ENCODE measurements at regions not wholly inside any gene's neighbourhood (a gene's known extent, or its start where the extent isn't known, plus 50 kb on each side); places are given as distances from the start of the nearest gene placed in this dataset.

DNA sequence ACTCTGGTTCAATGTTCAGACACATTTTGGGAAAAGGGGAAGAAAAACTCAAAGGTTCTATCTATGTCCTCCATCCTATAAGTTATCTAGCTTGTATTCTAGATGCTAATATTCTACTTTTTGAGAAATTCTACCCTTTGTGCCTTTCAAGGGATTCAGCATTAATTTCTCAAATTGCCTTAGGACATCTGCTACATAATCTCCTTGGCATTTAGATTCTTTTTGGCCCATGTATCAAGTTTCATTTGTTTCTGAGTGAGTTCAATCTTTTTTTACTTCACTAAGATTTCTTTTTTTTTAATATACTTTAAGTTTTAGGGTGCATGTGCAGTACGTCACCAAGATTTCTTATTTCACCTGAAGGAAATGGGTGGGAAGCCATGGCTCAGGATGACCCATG is 232.7 kb upstream of the TENT5A start:
- Histone ChIP-seq H3K4me3 (ENCODE audit: low read depth in 2 of 2, low read length in 2 of 2) (no peak overlapping the region), H3K27me3 (ENCODE audit: control insufficient read depth, insufficient read depth, low read length) (no peaks in the 10 kb centered on the region), H3K36me3 (ENCODE audit: control insufficient read depth, insufficient read depth, low read length) (no peaks in the 10 kb centered on the region), H3K4me1 (ENCODE audit: control insufficient read depth, insufficient read depth, low read length) (no peaks in the 10 kb centered on the region), H3K9me3 (ENCODE audit: control insufficient read depth, insufficient read depth, low read depth, low read length) (no peaks in the 10 kb centered on the region), H3K27ac (ENCODE audit: low read length) (no peak overlapping the region)
- DNase-seq (ENCODE audit: low read depth, low spot score) (no peak), ATAC-seq (no peak)
- in situ Hi-C loops (cut with HindIII; ENCODE audit: low pct_unique_long_range_greater_than_20kb, low sequenced_read_pairs) (no loop called here), intact Hi-C loops (cut with micrococcal nuclease; ENCODE audit: unreplicated experiment) (no loop called here)
- ChIA-PET POLR2A (interaction anchor here (0.5 to 0.6 kb wide), 2 partner anchors 240 to 1073 kb away, joined by 3 to 4 read pairs; no protein-coding TSS in a partner anchor), CTCF (no interaction called here)
- no TSS peak for BruUV-seq (replicated peaks)
- TF ChIP-seq SIN3A (IDR thresholded peaks at IDR 0.05; ENCODE audit: borderline replicate concordance, insufficient read depth, low read depth, low read length) (no peak), POLR2AphosphoS5 (IDR thresholded peaks at IDR 0.05; ENCODE audit: low read depth, low read length) (no peak), CTCF (IDR thresholded peaks at IDR 0.05) (no peak), TCF7L2 (IDR thresholded peaks at IDR 0.05; ENCODE audit: low read depth, low read length) (no peak)
- TF ChIP-seq, protein P1, sequence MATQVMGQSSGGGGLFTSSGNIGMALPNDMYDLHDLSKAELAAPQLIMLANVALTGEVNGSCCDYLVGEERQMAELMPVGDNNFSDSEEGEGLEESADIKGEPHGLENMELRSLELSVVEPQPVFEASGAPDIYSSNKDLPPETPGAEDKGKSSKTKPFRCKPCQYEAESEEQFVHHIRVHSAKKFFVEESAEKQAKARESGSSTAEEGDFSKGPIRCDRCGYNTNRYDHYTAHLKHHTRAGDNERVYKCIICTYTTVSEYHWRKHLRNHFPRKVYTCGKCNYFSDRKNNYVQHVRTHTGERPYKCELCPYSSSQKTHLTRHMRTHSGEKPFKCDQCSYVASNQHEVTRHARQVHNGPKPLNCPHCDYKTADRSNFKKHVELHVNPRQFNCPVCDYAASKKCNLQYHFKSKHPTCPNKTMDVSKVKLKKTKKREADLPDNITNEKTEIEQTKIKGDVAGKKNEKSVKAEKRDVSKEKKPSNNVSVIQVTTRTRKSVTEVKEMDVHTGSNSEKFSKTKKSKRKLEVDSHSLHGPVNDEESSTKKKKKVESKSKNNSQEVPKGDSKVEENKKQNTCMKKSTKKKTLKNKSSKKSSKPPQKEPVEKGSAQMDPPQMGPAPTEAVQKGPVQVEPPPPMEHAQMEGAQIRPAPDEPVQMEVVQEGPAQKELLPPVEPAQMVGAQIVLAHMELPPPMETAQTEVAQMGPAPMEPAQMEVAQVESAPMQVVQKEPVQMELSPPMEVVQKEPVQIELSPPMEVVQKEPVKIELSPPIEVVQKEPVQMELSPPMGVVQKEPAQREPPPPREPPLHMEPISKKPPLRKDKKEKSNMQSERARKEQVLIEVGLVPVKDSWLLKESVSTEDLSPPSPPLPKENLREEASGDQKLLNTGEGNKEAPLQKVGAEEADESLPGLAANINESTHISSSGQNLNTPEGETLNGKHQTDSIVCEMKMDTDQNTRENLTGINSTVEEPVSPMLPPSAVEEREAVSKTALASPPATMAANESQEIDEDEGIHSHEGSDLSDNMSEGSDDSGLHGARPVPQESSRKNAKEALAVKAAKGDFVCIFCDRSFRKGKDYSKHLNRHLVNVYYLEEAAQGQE (IDR thresholded peaks at IDR 0.05; ENCODE audit: insufficient read depth in 1 of 2, low read depth in 2 of 2, low read length in 1 of 2), result no peak

- ChIA-PET POLR2A (interaction anchor here (0.6 kb wide), 1 partner anchor 1073 kb away, joined by 3 read pairs; no protein-coding TSS in a partner anchor), CTCF (no interaction called here)
- H3K36me3 ChIP-seq (ENCODE audit: control insufficient read depth, insufficient read depth, low read length), result no peaks in the 10 kb centered on the region
- ATAC-seq (no peak), DNase-seq (ENCODE audit: low read depth, low spot score) (no peak)
- H3K27me3 ChIP-seq (ENCODE audit: control insufficient read depth, insufficient read depth, low read length), result no peaks in the 10 kb centered on the region
- H3K27ac ChIP-seq (ENCODE audit: low read length), result no peak overlapping the region
- intact Hi-C loops (cut with micrococcal nuclease; ENCODE audit: unreplicated experiment), result no loop called here
- TF ChIP-seq TCF7L2 (IDR thresholded peaks at IDR 0.05; ENCODE audit: low read depth, low read length) (no peak), CTCF (IDR thresholded peaks at IDR 0.05) (no peak)
- in situ Hi-C loops (cut with HindIII; ENCODE audit: low pct_unique_long_range_greater_than_20kb, low sequenced_read_pairs), result no loop called here
- no peaks in the 10 kb centered on the region for H3K4me1 ChIP-seq (ENCODE audit: control insufficient read depth, insufficient read depth, low read length)
- no peaks in the 10 kb centered on the region for H3K9me3 ChIP-seq (ENCODE audit: control insufficient read depth, insufficient read depth, low read depth, low read length)
- H3K4me3 ChIP-seq (ENCODE audit: low read depth in 2 of 2, low read length in 2 of 2), result no peak overlapping the region
- no TSS peak for BruUV-seq (replicated peaks)
These were observed 232.1 kb upstream of the TENT5A start for GRCh38 chr6:81984599-81984998.

Data from Panc1 (cell line).